Kidney epithelial cell (primary cell): ENCODE measurements at regions not wholly inside any gene's neighbourhood (a gene's known extent, or its start where the extent isn't known, plus 50 kb on each side); places are given as distances from the start of the nearest gene placed in this dataset.

Source experiments
- DNase-seq: peaks from one replicate; pipeline ENCODE4 v3.0.0-alpha.2; 2010; ENCODE audit warnings: low read depth
- H3K27me3 ChIP-seq: 2 replicates; pipeline ENCODE4 v1.6.0; 2011; ENCODE audit warnings: low read length; ENCODE audit not compliant: control insufficient read depth, insufficient read depth
- H3K36me3 ChIP-seq: 2 replicates; pipeline ENCODE4 v1.5.1; 2011; ENCODE audit warnings: low read length; ENCODE audit not compliant: control insufficient read depth, insufficient read depth
- H3K4me3 ChIP-seq: 2 replicates; pipeline ENCODE4 v1.5.1; 2011; ENCODE audit warnings: low read depth, mild to moderate bottlenecking, control low read depth, low read length
- CTCF ChIP-seq: IDR thresholded peaks from 2 replicates; pipeline ENCODE4 v1.5.1; 2011; ENCODE audit warnings: mild to moderate bottlenecking, moderate library complexity, low read length, control low read depth, inconsistent platforms; ENCODE audit not compliant: insufficient read depth, poor library complexity, severe bottlenecking

GRCh38 chr2:82508702-82509101, 1950.4 kb downstream of the SUCLG1 start:
- H3K36me3 ChIP-seq = no peaks in the 10 kb centered on the region
- H3K27me3 ChIP-seq = no peaks in the 10 kb centered on the region
- DNase-seq = no peak
- H3K4me3 ChIP-seq = no peak overlapping the region
- no peak for TF ChIP-seq CTCF

- no peak for TF ChIP-seq CTCF
- no peak overlapping the region for H3K4me3 ChIP-seq
- H3K27me3 ChIP-seq = no peaks in the 10 kb centered on the region
- no peaks in the 10 kb centered on the region for H3K36me3 ChIP-seq
- DNase-seq = no peak
Measured at GRCh38 chr2:82507657-82508056, 1951.4 kb downstream of the SUCLG1 start.

- no peak for DNase-seq
- no peak for TF ChIP-seq CTCF
- Histone ChIP-seq H3K4me3 (no peak overlapping the region), H3K27me3 (no peaks in the 10 kb centered on the region), H3K36me3 (no peaks in the 10 kb centered on the region)
Measured at GRCh38 chr2:82501217-82501616, 1957.9 kb downstream of the SUCLG1 start.

- Histone ChIP-seq H3K4me3 (no peak overlapping the region), H3K27me3 (no peaks in the 10 kb centered on the region), H3K36me3 (no peaks in the 10 kb centered on the region)
- no peak for TF ChIP-seq CTCF
- no peak for DNase-seq
Measured at GRCh38 chr2:82498777-82499443, 1960.2 kb downstream of the SUCLG1 start.

- H3K27me3 ChIP-seq = no peaks in the 10 kb centered on the region
- no peak for TF ChIP-seq CTCF
- H3K4me3 ChIP-seq = no peak overlapping the region
- H3K36me3 ChIP-seq = no peaks in the 10 kb centered on the region
- DNase-seq = no peak
Measured at GRCh38 chr2:82494739-82495138, 1964.3 kb downstream of the SUCLG1 start.

- Histone ChIP-seq H3K36me3 (no peaks in the 10 kb centered on the region), H3K27me3 (no peaks in the 10 kb centered on the region), H3K4me3 (no peak overlapping the region)
- TF ChIP-seq CTCF = no peak
- DNase-seq = no peak
Measured at GRCh38 chr2:82491591-82491990, 1967.5 kb downstream of the SUCLG1 start.
